ENCODE measurements at regions not wholly inside any gene's neighbourhood (a gene's known extent, or its start where the extent isn't known, plus 50 kb on each side); places are given as distances from the start of the nearest gene placed in this dataset.

DNA sequence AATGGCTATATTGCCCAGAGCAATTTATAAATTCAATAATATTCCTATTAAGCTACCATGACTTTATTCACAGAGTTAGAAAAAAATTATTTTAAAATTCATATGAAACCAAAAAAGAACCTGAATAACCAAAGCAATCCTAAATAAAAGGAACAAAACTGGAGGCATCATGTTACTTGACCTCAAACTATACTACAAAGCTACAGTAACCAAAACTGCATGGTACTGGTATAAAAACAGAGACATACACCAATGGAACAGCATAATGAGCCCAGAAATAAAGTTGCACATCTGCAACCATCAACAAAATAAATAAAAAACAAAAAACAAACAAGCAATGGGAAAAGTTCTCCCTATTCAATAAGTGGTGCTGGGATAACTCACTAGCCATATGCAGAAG is 203.2 kb downstream of the RGS9 start:
- no peak overlapping the region for H3K9ac ChIP-seq (ENCODE audit: insufficient read depth in 1 of 2, low read length in 2 of 2)
- no peak overlapping the region for H3K27ac ChIP-seq (ENCODE audit: low read depth in 1 of 2, low read length in 1 of 2)
- H3K9me3 ChIP-seq (ENCODE audit: control insufficient read depth in 4 of 4, insufficient read depth in 3 of 4, low read length in 3 of 4): peaks cover 0 to 10% (median 0%) of the 10 kb centered on the region in 4 donors
- H3K36me3 ChIP-seq (ENCODE audit: control insufficient read depth in 4 of 4, insufficient read depth in 4 of 4, low read length in 4 of 4): no peaks in the 10 kb centered on the region
- no peaks in the 10 kb centered on the region for H3K27me3 ChIP-seq (ENCODE audit: control insufficient read depth in 3 of 3, insufficient read depth in 3 of 3, low read length in 2 of 3)
- DNase-seq (no peak), ATAC-seq (ENCODE audit: insufficient read depth, low FRiP score) (no peak)
- H3K4me3 ChIP-seq: no peak overlapping the region
- TF ChIP-seq, protein P1, sequence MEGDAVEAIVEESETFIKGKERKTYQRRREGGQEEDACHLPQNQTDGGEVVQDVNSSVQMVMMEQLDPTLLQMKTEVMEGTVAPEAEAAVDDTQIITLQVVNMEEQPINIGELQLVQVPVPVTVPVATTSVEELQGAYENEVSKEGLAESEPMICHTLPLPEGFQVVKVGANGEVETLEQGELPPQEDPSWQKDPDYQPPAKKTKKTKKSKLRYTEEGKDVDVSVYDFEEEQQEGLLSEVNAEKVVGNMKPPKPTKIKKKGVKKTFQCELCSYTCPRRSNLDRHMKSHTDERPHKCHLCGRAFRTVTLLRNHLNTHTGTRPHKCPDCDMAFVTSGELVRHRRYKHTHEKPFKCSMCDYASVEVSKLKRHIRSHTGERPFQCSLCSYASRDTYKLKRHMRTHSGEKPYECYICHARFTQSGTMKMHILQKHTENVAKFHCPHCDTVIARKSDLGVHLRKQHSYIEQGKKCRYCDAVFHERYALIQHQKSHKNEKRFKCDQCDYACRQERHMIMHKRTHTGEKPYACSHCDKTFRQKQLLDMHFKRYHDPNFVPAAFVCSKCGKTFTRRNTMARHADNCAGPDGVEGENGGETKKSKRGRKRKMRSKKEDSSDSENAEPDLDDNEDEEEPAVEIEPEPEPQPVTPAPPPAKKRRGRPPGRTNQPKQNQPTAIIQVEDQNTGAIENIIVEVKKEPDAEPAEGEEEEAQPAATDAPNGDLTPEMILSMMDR (IDR thresholded peaks at IDR 0.05; ENCODE audit: control extremely low read depth, extremely low read depth): no peak
- H3K4me1 ChIP-seq (ENCODE audit: control insufficient read depth in 5 of 5, insufficient read depth in 5 of 5, low read length in 5 of 5): no peaks in the 10 kb centered on the region

DNA sequence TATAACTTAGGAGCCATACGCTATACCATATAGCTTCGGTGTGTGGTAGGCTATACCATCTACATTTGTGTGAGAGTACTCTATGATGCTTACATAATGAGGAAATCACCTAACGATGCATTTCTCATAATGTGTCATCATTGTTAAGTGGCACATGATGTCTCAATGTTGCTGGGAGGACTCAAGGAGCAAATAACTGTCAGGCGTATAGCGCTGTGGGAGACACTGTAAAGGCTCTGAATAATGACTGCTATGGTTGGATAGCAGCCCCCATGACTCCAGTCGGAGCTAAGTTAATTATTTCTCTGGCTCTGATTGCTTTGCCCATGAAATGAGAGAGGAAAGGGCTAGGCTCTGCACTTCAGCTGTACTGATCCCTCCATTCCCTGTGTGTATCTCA is 197.2 kb downstream of the RGS9 start:
- 88 to 92% methylated on average over 6 of the region's 6 CpGs for WGBS, 2 donors
- Histone ChIP-seq H3K4me3 (no peak overlapping the region), H3K9me3 (ENCODE audit: control insufficient read depth in 4 of 4, insufficient read depth in 3 of 4, low read length in 3 of 4) (peaks cover 0 to 3% (median 0%) of the 10 kb centered on the region in 4 donors), H3K36me3 (ENCODE audit: control insufficient read depth in 4 of 4, insufficient read depth in 4 of 4, low read length in 4 of 4) (no peaks in the 10 kb centered on the region), H3K9ac (ENCODE audit: insufficient read depth in 1 of 2, low read length in 2 of 2) (no peak overlapping the region), H3K27me3 (ENCODE audit: control insufficient read depth in 3 of 3, insufficient read depth in 3 of 3, low read length in 2 of 3) (no peaks in the 10 kb centered on the region), H3K4me1 (ENCODE audit: control insufficient read depth in 5 of 5, insufficient read depth in 5 of 5, low read length in 5 of 5) (peaks cover 0 to 4% (median 0%) of the 10 kb centered on the region in 5 donors), H3K27ac (ENCODE audit: low read depth in 1 of 2, low read length in 1 of 2) (no peak overlapping the region)
- no peak for ATAC-seq (ENCODE audit: insufficient read depth, low FRiP score)
- TF ChIP-seq, protein P1 (IDR thresholded peaks at IDR 0.05; ENCODE audit: control extremely low read depth, extremely low read depth): no peak
- DNase-seq: no peak

GRCh38 chr17:65332779-65333178 is 195.6 kb downstream of the RGS9 start:
- ATAC-seq (ENCODE audit: insufficient read depth, low FRiP score) (no peak), DNase-seq (no peak)
- Histone ChIP-seq H3K27me3 (ENCODE audit: control insufficient read depth in 3 of 3, insufficient read depth in 3 of 3, low read length in 2 of 3) (no peaks in the 10 kb centered on the region), H3K4me1 (ENCODE audit: control insufficient read depth in 5 of 5, insufficient read depth in 5 of 5, low read length in 5 of 5) (peaks cover 0 to 4% (median 0%) of the 10 kb centered on the region in 5 donors), H3K4me3 (no peak overlapping the region), H3K36me3 (ENCODE audit: control insufficient read depth in 4 of 4, insufficient read depth in 4 of 4, low read length in 4 of 4) (no peaks in the 10 kb centered on the region), H3K9ac (ENCODE audit: insufficient read depth in 1 of 2, low read length in 2 of 2) (no peak overlapping the region), H3K27ac (ENCODE audit: low read depth in 1 of 2, low read length in 1 of 2) (no peak overlapping the region), H3K9me3 (ENCODE audit: control insufficient read depth in 4 of 4, insufficient read depth in 3 of 4, low read length in 3 of 4) (peaks cover 0 to 1% (median 0%) of the 10 kb centered on the region in 4 donors)
- WGBS, 2 donors: 75 to 78% methylated on average over 3 of the region's 3 CpGs
- TF ChIP-seq, protein P1 (IDR thresholded peaks at IDR 0.05; ENCODE audit: control extremely low read depth, extremely low read depth): no peak

DNA sequence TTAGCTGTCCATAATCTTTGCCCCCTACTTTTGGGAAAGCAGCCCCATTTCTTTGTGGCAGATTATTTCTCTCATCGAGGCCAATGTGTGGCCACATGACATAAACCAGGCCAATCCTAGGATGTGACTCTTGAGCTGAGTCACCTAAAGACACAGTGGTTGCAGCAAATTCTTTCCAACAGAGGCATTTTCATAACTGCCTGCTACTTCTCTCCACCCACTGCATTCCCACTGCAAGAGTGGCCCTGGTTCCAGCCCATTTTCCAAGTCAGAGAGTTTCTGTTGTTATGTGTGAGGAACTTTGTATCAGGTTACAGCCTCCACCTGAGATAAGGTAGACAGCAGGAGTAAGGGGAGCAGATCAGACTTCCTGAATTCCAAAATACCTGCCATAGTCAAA is 195.2 kb downstream of the RGS9 start:
- TF ChIP-seq, protein P1 (IDR thresholded peaks at IDR 0.05; ENCODE audit: control extremely low read depth, extremely low read depth): no peak
- Histone ChIP-seq H3K9me3 (ENCODE audit: control insufficient read depth in 4 of 4, insufficient read depth in 3 of 4, low read length in 3 of 4) (peaks cover 0 to 1% (median 0%) of the 10 kb centered on the region in 4 donors), H3K27ac (ENCODE audit: low read depth in 1 of 2, low read length in 1 of 2) (no peak overlapping the region), H3K36me3 (ENCODE audit: control insufficient read depth in 4 of 4, insufficient read depth in 4 of 4, low read length in 4 of 4) (no peaks in the 10 kb centered on the region), H3K4me1 (ENCODE audit: control insufficient read depth in 5 of 5, insufficient read depth in 5 of 5, low read length in 5 of 5) (peaks cover 0 to 4% (median 0%) of the 10 kb centered on the region in 5 donors), H3K9ac (ENCODE audit: insufficient read depth in 1 of 2, low read length in 2 of 2) (no peak overlapping the region), H3K4me3 (no peak overlapping the region), H3K27me3 (ENCODE audit: control insufficient read depth in 3 of 3, insufficient read depth in 3 of 3, low read length in 2 of 3) (no peaks in the 10 kb centered on the region)
- no peak for DNase-seq
- ATAC-seq (ENCODE audit: insufficient read depth, low FRiP score): no peak
- 84 to 93% methylated on average over 1 of the region's 1 CpG for WGBS, 2 donors

Data from lung (tissue), 11 donors.